H1 (cell line): ENCODE measurements at regions not wholly inside any gene's neighbourhood (a gene's known extent, or its start where the extent isn't known, plus 50 kb on each side); places are given as distances from the start of the nearest gene placed in this dataset.

Experiments
- CTCF ChIA-PET: fragments of 300-600 bp; sonication (Branson Sonifier 250); formaldehyde crosslinking; loops from one replicate; lab custom pipeline; 2021; ENCODE audit not compliant: partially characterized antibody; lab: Charles Lee
- POLR2A ChIA-PET: fragments of 300-600 bp; sonication (Branson Sonifier 250); formaldehyde crosslinking; loops from one replicate; lab custom pipeline; 2021; ENCODE audit warnings: inconsistent platforms; ENCODE audit not compliant: partially characterized antibody; lab: Charles Lee
- DNase-seq, 2 experiments: peaks; one replicate each; pipeline versions ENCODE4 v3.0.0 to v3.0.0-alpha.2; 2010 to 2022; ENCODE audit warnings: low spot score in 2 of 2, low read depth in 1 of 2, mixed read lengths in 1 of 2
- FAIRE-seq: peaks from 2 replicates; lab custom pipeline; 2011; peaks lifted over from hg19 to GRCh38; lab: Jason Lieb, UNC
- H2AFZ ChIP-seq: 2 replicates; pipeline ENCODE4 v1.8.1; 2012; ENCODE audit warnings: low read length, inconsistent platforms
- H2AK5ac ChIP-seq: 2 replicates; pipeline ENCODE4 v1.6.1; 2013; ENCODE audit warnings: low read depth, low read length
- H2BK120ac ChIP-seq: replicated peaks from 2 replicates; pipeline ENCODE3; 2013; ENCODE audit warnings: low read depth, low read length, inconsistent platforms
- H2BK12ac ChIP-seq: 2 replicates; pipeline ENCODE4 v1.6.1; 2013; ENCODE audit warnings: low read depth, low read length
- H2BK15ac ChIP-seq: 2 replicates; pipeline ENCODE4 v1.6.1; 2013; ENCODE audit warnings: low read length
- H2BK20ac ChIP-seq: 2 replicates; pipeline ENCODE4 v1.6.1; 2013; ENCODE audit warnings: low read length
- H2BK5ac ChIP-seq: 2 replicates; pipeline ENCODE4 v1.6.1; 2013; ENCODE audit warnings: low read depth, low read length
- H3K14ac ChIP-seq: 2 replicates; pipeline ENCODE4 v1.6.1; 2013; ENCODE audit warnings: inconsistent platforms; ENCODE audit not compliant: insufficient read length
- H3K18ac ChIP-seq: 2 replicates; pipeline ENCODE4 v1.6.1; 2013; ENCODE audit warnings: low read length; ENCODE audit errors: extremely low read depth
- H3K23ac ChIP-seq: 2 replicates; pipeline ENCODE4 v1.6.1; 2013; ENCODE audit warnings: inconsistent platforms; ENCODE audit not compliant: insufficient read length
- H3K23me2 ChIP-seq: 2 replicates; pipeline ENCODE4 v1.6.1; 2013; ENCODE audit warnings: low read depth, low read length
- H3K27ac ChIP-seq: 2 replicates; pipeline ENCODE4 v1.6.1; 2011; ENCODE audit warnings: low read depth, low read length, inconsistent platforms
- H3K27me3 ChIP-seq, 4 experiments: replicated peaks in 1 of 4; 1 replicate in 1 of 4; 2 replicates in 3 of 4; pipeline versions ENCODE4 v1.6.1 to v1.8.1; 2011 to 2013; ENCODE audit warnings: low read length in 3 of 4, mild to moderate bottlenecking in 3 of 4, inconsistent platforms in 2 of 4, mixed read lengths in 2 of 4, moderate library complexity in 1 of 4; ENCODE audit not compliant: control insufficient read depth in 3 of 4, insufficient read depth in 3 of 4; ENCODE audit errors: extremely low read depth in 1 of 4
- H3K36me3 ChIP-seq, 4 experiments: 2 replicates each; pipeline versions ENCODE4 v1.6.1 to v1.8.1; 2011 to 2013; ENCODE audit warnings: mild to moderate bottlenecking in 4 of 4, low read length in 3 of 4, moderate library complexity in 2 of 4, control low read depth in 1 of 4, inconsistent platforms in 1 of 4; ENCODE audit not compliant: insufficient read depth in 4 of 4, control insufficient read depth in 2 of 4
- H3K4ac ChIP-seq: replicated peaks from 2 replicates; pipeline ENCODE3; 2013; ENCODE audit warnings: low read length, low read depth, mixed read lengths, inconsistent platforms; ENCODE audit not compliant: insufficient read length
- H3K4me1 ChIP-seq, 4 experiments: replicated peaks in 1 of 4; 1 replicate in 1 of 4; 2 replicates in 3 of 4; pipeline versions ENCODE4 v1.6.1 to v1.8.1; 2011 to 2013; ENCODE audit warnings: low read length in 3 of 4, inconsistent platforms in 2 of 4, mixed read lengths in 1 of 4; ENCODE audit not compliant: insufficient read depth in 4 of 4, control insufficient read depth in 3 of 4
- H3K4me2 ChIP-seq, 2 experiments: 2 replicates each; pipeline versions ENCODE4 v1.6.1 to v1.8.1; 2011 to 2013; ENCODE audit warnings: low read depth in 2 of 2, low read length in 2 of 2, control low read depth in 1 of 2, inconsistent platforms in 1 of 2, mild to moderate bottlenecking in 1 of 2; ENCODE audit not compliant: insufficient read depth in 1 of 2
- H3K4me3 ChIP-seq, 4 experiments: fragments of 200-600, 300-600 bp in 1 of 4; sonication (generic), shearing (Covaris generic), sonication (Bioruptor Twin) in 1 of 4; 2 replicates each; pipeline versions ENCODE4 v1.5.1 to v1.8.1; 2011 to 2016; ENCODE audit warnings: low read length in 4 of 4, low read depth in 3 of 4, control low read depth in 2 of 4, inconsistent platforms in 2 of 4, mild to moderate bottlenecking in 2 of 4, mixed read lengths in 1 of 4, moderate library complexity in 1 of 4; ENCODE audit not compliant: insufficient read depth in 2 of 4; ENCODE audit errors: extremely low read depth in 1 of 4
- H3K56ac ChIP-seq: replicated peaks from 2 replicates; pipeline ENCODE3; 2013; ENCODE audit warnings: low read depth, mild to moderate bottlenecking, mixed read lengths, low read length, inconsistent platforms; ENCODE audit not compliant: insufficient read length
- H3K79me1 ChIP-seq: 2 replicates; pipeline ENCODE4 v1.6.1; 2013; ENCODE audit warnings: low read depth, low read length, control low read depth
- H3K79me2 ChIP-seq, 2 experiments: 2 replicates each; pipeline versions ENCODE4 v1.6.1 to v1.8.1; 2012 to 2013; ENCODE audit warnings: low read length in 2 of 2, mild to moderate bottlenecking in 2 of 2, inconsistent platforms in 1 of 2; ENCODE audit not compliant: insufficient read depth in 2 of 2, control insufficient read depth in 1 of 2
- H3K9ac ChIP-seq, 4 experiments: replicated peaks in 1 of 4; 1 replicate in 1 of 4; 2 replicates in 3 of 4; pipeline versions ENCODE4 v1.6.1 to v1.8.1; 2011 to 2013; ENCODE audit warnings: low read depth in 3 of 4, low read length in 3 of 4, control low read depth in 2 of 4, mild to moderate bottlenecking in 2 of 4, moderate library complexity in 2 of 4, inconsistent platforms in 1 of 4; ENCODE audit errors: extremely low read depth in 1 of 4
- H3K9me3 ChIP-seq, 2 experiments: 2 replicates each; pipeline versions ENCODE4 v1.6.1 to v1.8.1; 2012 to 2013; ENCODE audit warnings: mild to moderate bottlenecking in 2 of 2, moderate library complexity in 2 of 2, control low read depth in 1 of 2, inconsistent platforms in 1 of 2, low read depth in 1 of 2, low read length in 1 of 2, mixed read lengths in 1 of 2; ENCODE audit not compliant: insufficient read depth in 2 of 2
- H4K20me1 ChIP-seq, 2 experiments: replicated peaks in 1 of 2; 2 replicates each; pipeline versions ENCODE3 to v1.8.1; 2011 to 2013; ENCODE audit warnings: inconsistent platforms in 2 of 2, low read length in 2 of 2, mild to moderate bottlenecking in 1 of 2; ENCODE audit not compliant: insufficient read depth in 2 of 2, control insufficient read depth in 1 of 2
- H4K5ac ChIP-seq: 2 replicates; pipeline ENCODE4 v1.6.1; 2013; ENCODE audit warnings: low read length, low read depth, mixed read lengths, inconsistent platforms; ENCODE audit not compliant: insufficient read length
- H4K8ac ChIP-seq: 2 replicates; pipeline ENCODE4 v1.8.0; 2013; ENCODE audit warnings: mild to moderate bottlenecking, moderate library complexity, low read length, inconsistent platforms; ENCODE audit not compliant: insufficient read depth; ENCODE audit errors: extremely low read depth
- H4K91ac ChIP-seq: replicated peaks from 2 replicates; pipeline ENCODE3; 2013; ENCODE audit warnings: low read length, mixed read lengths, inconsistent platforms; ENCODE audit not compliant: insufficient read length
- EGR1 ChIP-seq: IDR thresholded peaks from 2 replicates; pipeline ENCODE4 v1.6.1; 2011; ENCODE audit warnings: low read depth, low read length, borderline replicate concordance
- KDM4A ChIP-seq: IDR thresholded peaks from one replicate; pipeline ENCODE4 v1.7.1; 2012; ENCODE audit warnings: low read depth, mild to moderate bottlenecking, moderate library complexity, low read length, inconsistent platforms; ENCODE audit not compliant: severe bottlenecking
- WGBS, 2 experiments: shearing (Covaris generic) in 1 of 2; methylation state at CpG; one replicate each; pipeline versions ENCODE4 v1.1.6 to v1.1.7; 2013 to 2015; ENCODE audit warnings: low lambda C conversion rate in 2 of 2, mixed read lengths in 2 of 2, inconsistent platforms in 1 of 2, low coverage in 1 of 2, missing lambda C conversion rate in 1 of 2; ENCODE audit not compliant: insufficient replicate concordance in 2 of 2, insufficient coverage in 1 of 2, insufficient read length in 1 of 2; ENCODE audit errors: extremely low coverage in 1 of 2, missing lambda C conversion rate in 1 of 2; 5-methylcytosine and 5-hydroxymethylcytosine counted together

- H3K9me3 ChIP-seq, result no peaks in the 10 kb centered on the region
- CTCF ChIA-PET, result interaction anchor here (0.7 to 1.6 kb wide), 3 partner anchors 9 to 19 kb away, joined by 3 read pairs; no protein-coding TSS in a partner anchor
Measured at GRCh38 chr3:111143-112069, 85.2 kb upstream of the CHL1 start.

More at GRCh38 chr3:111143-112069, 85.2 kb upstream of the CHL1 start:
- Histone ChIP-seq H2BK5ac (peak overlapping the region; percentile 79; the same call in 1 of the 2 replicates), H2BK15ac (no peak overlapping the region), H4K8ac (no peak overlapping the region), H3K4me3 (no peak overlapping the region), H3K23me2 (no peaks in the 10 kb centered on the region), H3K18ac (no peak overlapping the region; the same call in 1 of the 2 replicates), H3K27ac (no peak overlapping the region), H2BK12ac (no peak overlapping the region; the same call in 1 of the 2 replicates), H3K9ac (no peak overlapping the region), H2AK5ac (no peak overlapping the region), H2BK120ac (peak overlapping the region; percentile 48), H3K23ac (no peak overlapping the region), H3K36me3 (no peaks in the 10 kb centered on the region; a peak in 1 of 8 replicates), H2BK20ac (no peak overlapping the region), H4K20me1 (no peaks in the 10 kb centered on the region), H3K4me2 (0 out of 4 replicates have a peak overlapping the region, but pooled peaks of 1 of the 2 experiments have one; percentile 8), H4K5ac (no peak overlapping the region), H2AFZ (peak overlapping the region; percentile 85; the same call in 1 of the 2 replicates), H3K14ac (no peak overlapping the region), H3K79me2 (no peaks in the 10 kb centered on the region), H3K79me1 (no peaks in the 10 kb centered on the region), H4K91ac (peak overlapping the region; percentile 14), H3K4ac (no peak overlapping the region), H3K56ac (no peak overlapping the region), H3K4me1 (peaks cover 0 to 11% (median 6%) of the 10 kb centered on the region in 4 experiments; a peak in 4 of 7 replicates), H3K27me3 (no peaks in the 10 kb centered on the region)
- POLR2A ChIA-PET, result no interaction called here
- FAIRE-seq (no peak), DNase-seq (no peak)
- 94% methylated on average over 8 of the region's 8 CpGs; no CpG with 5 or more reads in 1 of the 2 experiments for WGBS, 2 experiments
- TF ChIP-seq EGR1, result no peak
- TF ChIP-seq KDM4A, result no peak
